IMR-90 (cell line): ENCODE measurements at regions not wholly inside any gene's neighbourhood (a gene's known extent, or its start where the extent isn't known, plus 50 kb on each side); places are given as distances from the start of the nearest gene placed in this dataset.

ENCODE experiments used
- ATAC-seq: fragments of 200-7000 bp; cut with Tn5 transposase; 2 replicates; pipeline ENCODE4 v1.9.1; 2020; ENCODE audit warnings: low read depth, mild to moderate bottlenecking, moderate library complexity
- BruUV-seq: library from RNA; stranded (reverse); fragments of 400-500 nt; replicated peaks from 2 replicates; lab custom pipeline; 2021; lab: Mats Ljungman, UMichigan
- CTCF ChIA-PET: fragments of 300-600 bp; formaldehyde crosslinking; extraction: SDS; loops from one replicate; lab custom pipeline; 2021; ENCODE audit warnings: antibody characterized with exemption; lab: Yijun Ruan, JAX
- POLR2A ChIA-PET: fragments of 300-600 bp; sonication (Branson Sonifier 250); formaldehyde crosslinking; loops from one replicate; lab custom pipeline; 2022; ENCODE audit warnings: antibody characterized with exemption; ENCODE audit not compliant: unreplicated experiment; lab: Charles Lee
- DNase-seq: peaks from one replicate; pipeline ENCODE4 v3.0.0; 2013
- H2AFZ ChIP-seq: replicated peaks from 2 replicates; pipeline ENCODE3; 2013; ENCODE audit warnings: low read length, mild to moderate bottlenecking; ENCODE audit not compliant: poor library complexity
- H2AK5ac ChIP-seq: 2 replicates; pipeline ENCODE4 v1.6.1; 2013; ENCODE audit warnings: low read depth, low read length, inconsistent platforms
- H2AK9ac ChIP-seq: replicated peaks from 2 replicates; pipeline ENCODE3; 2013; ENCODE audit warnings: mild to moderate bottlenecking, low read depth, low read length, moderate library complexity; ENCODE audit not compliant: poor library complexity
- H2BK120ac ChIP-seq: 2 replicates; pipeline ENCODE4 v1.6.1; 2013; ENCODE audit warnings: low read depth, low read length, inconsistent platforms
- H2BK15ac ChIP-seq: 3 replicates; pipeline ENCODE4 v1.6.1; 2013; ENCODE audit warnings: low read depth, low read length, inconsistent platforms
- H2BK20ac ChIP-seq: 2 replicates; pipeline ENCODE4 v1.6.1; 2013; ENCODE audit warnings: low read depth, mild to moderate bottlenecking, inconsistent platforms, low read length, moderate library complexity
- H2BK5ac ChIP-seq: 2 replicates; pipeline ENCODE4 v1.6.1; 2013; ENCODE audit warnings: mild to moderate bottlenecking, low read depth, low read length, inconsistent platforms; ENCODE audit not compliant: poor library complexity, severe bottlenecking
- H3K14ac ChIP-seq: replicated peaks from 2 replicates; pipeline ENCODE4 v1.6.1; 2013; ENCODE audit warnings: low read depth, low read length, inconsistent platforms
- H3K18ac ChIP-seq: 2 replicates; pipeline ENCODE4 v1.6.1; 2013; ENCODE audit warnings: low read depth, low read length, control low read depth
- H3K23ac ChIP-seq: 2 replicates; pipeline ENCODE4 v1.6.1; 2013; ENCODE audit warnings: low read depth, low read length, inconsistent platforms
- H3K27ac ChIP-seq: 2 replicates; pipeline ENCODE4 v1.5.1; 2013; ENCODE audit warnings: mild to moderate bottlenecking, control low read depth, low read length; ENCODE audit not compliant: insufficient read depth
- H3K27me3 ChIP-seq: 2 replicates; pipeline ENCODE4 v1.6.1; 2013; ENCODE audit warnings: low read length; ENCODE audit not compliant: control insufficient read depth, insufficient read depth
- H3K36me3 ChIP-seq: 2 replicates; pipeline ENCODE4 v1.6.1; 2013; ENCODE audit warnings: low read length, mixed read lengths; ENCODE audit not compliant: control insufficient read depth, insufficient read depth
- H3K4ac ChIP-seq: 2 replicates; pipeline ENCODE4 v1.6.1; 2013; ENCODE audit warnings: low read depth, low read length, inconsistent platforms
- H3K4me1 ChIP-seq: 2 replicates; pipeline ENCODE4 v1.6.1; 2013; ENCODE audit warnings: low read length, mixed read lengths; ENCODE audit not compliant: control insufficient read depth, insufficient read depth
- H3K4me2 ChIP-seq: 2 replicates; pipeline ENCODE4 v1.6.1; 2013; ENCODE audit warnings: low read depth, mild to moderate bottlenecking, control low read depth, low read length, moderate library complexity
- H3K4me3 ChIP-seq: 2 replicates; pipeline ENCODE4 v1.5.1; 2013; ENCODE audit warnings: low read depth, mild to moderate bottlenecking, control low read depth, low read length, moderate library complexity; ENCODE audit not compliant: insufficient read depth
- H3K56ac ChIP-seq: 2 replicates; pipeline ENCODE4 v1.6.1; 2013; ENCODE audit warnings: low read length, inconsistent platforms; ENCODE audit not compliant: insufficient read depth; ENCODE audit errors: extremely low read depth
- H3K79me1 ChIP-seq, 2 experiments: 2 replicates each; pipeline ENCODE4 v1.6.1; 2013; ENCODE audit warnings: low read length in 2 of 2, inconsistent platforms in 1 of 2, low read depth in 1 of 2
- H3K9ac ChIP-seq: 2 replicates; pipeline ENCODE4 v1.6.1; 2013; ENCODE audit warnings: low read depth, low read length, control low read depth
- H3K9me1 ChIP-seq: 2 replicates; pipeline ENCODE4 v1.6.1; 2013; ENCODE audit warnings: low read length, inconsistent platforms; ENCODE audit not compliant: insufficient read depth
- H3K9me3 ChIP-seq: 2 replicates; pipeline ENCODE4 v1.6.1; 2013; ENCODE audit warnings: low read length; ENCODE audit not compliant: control insufficient read depth, insufficient read depth
- H4K20me1 ChIP-seq: 2 replicates; pipeline ENCODE4 v1.6.1; 2013; ENCODE audit warnings: low read length, inconsistent platforms; ENCODE audit not compliant: insufficient read depth
- H4K5ac ChIP-seq: 2 replicates; pipeline ENCODE4 v1.6.1; 2013; ENCODE audit warnings: mild to moderate bottlenecking, low read depth, low read length, control low read depth
- H4K8ac ChIP-seq, 2 experiments: 2 replicates each; pipeline ENCODE4 v1.6.1; 2013; ENCODE audit warnings: low read depth in 2 of 2, low read length in 2 of 2, control low read depth in 1 of 2, inconsistent platforms in 1 of 2
- H4K91ac ChIP-seq: 2 replicates; pipeline ENCODE4 v1.6.1; 2013; ENCODE audit warnings: low read depth, low read length, inconsistent platforms; ENCODE audit not compliant: insufficient read depth
- BHLHE40 ChIP-seq: fragments of 150-350 bp; IDR thresholded peaks from 2 replicates; pipeline ENCODE4 v1.6.1; 2016; ENCODE audit warnings: mild to moderate bottlenecking, low read depth, low read length
- CEBPB ChIP-seq: IDR thresholded peaks from 2 replicates; pipeline ENCODE4 v1.6.1; 2012; ENCODE audit warnings: low read depth, low read length, improper control_type of control experiment
- CHD1 ChIP-seq: IDR thresholded peaks from 2 replicates; pipeline ENCODE4 v1.6.1; 2012; ENCODE audit warnings: low read depth, low read length, improper control_type of control experiment
- FOS ChIP-seq: fragments of 150-350 bp; IDR thresholded peaks from 2 replicates; pipeline ENCODE4 v1.6.1; 2016; ENCODE audit warnings: low read depth, low read length
- MAFK ChIP-seq: IDR thresholded peaks from 2 replicates; pipeline ENCODE4 v1.6.1; 2012; ENCODE audit warnings: low read depth, low read length, improper control_type of control experiment
- MAZ ChIP-seq: IDR thresholded peaks from 2 replicates; pipeline ENCODE4 v1.6.1; 2012; ENCODE audit warnings: low read depth, mild to moderate bottlenecking, low read length, improper control_type of control experiment, moderate library complexity, borderline replicate concordance
- MXI1 ChIP-seq: IDR thresholded peaks from 2 replicates; pipeline ENCODE4 v1.6.1; 2012; ENCODE audit warnings: low read depth, mild to moderate bottlenecking, low read length, moderate library complexity, borderline replicate concordance
- NFE2L2 ChIP-seq: fragments of 150-350 bp; IDR thresholded peaks from 2 replicates; pipeline ENCODE4 v1.6.1; 2016; ENCODE audit warnings: low read depth, mild to moderate bottlenecking, low read length
- POLR2A ChIP-seq: IDR thresholded peaks from 2 replicates; pipeline ENCODE4 v1.6.1; 2012; ENCODE audit warnings: mild to moderate bottlenecking, low read depth, low read length
- RAD21 ChIP-seq: IDR thresholded peaks from 2 replicates; pipeline ENCODE4 v1.6.1; 2012; ENCODE audit warnings: low read length, improper control_type of control experiment
- RCOR1 ChIP-seq: IDR thresholded peaks from 2 replicates; pipeline ENCODE4 v1.6.1; 2012; ENCODE audit warnings: mild to moderate bottlenecking, low read length, improper control_type of control experiment; ENCODE audit not compliant: insufficient replicate concordance
- RFX5 ChIP-seq: IDR thresholded peaks from 2 replicates; pipeline ENCODE4 v1.8.0; 2012; ENCODE audit warnings: low read depth, mild to moderate bottlenecking, low read length, moderate library complexity
- SMC3 ChIP-seq: fragments of 150-350 bp; IDR thresholded peaks from 2 replicates; pipeline ENCODE4 v1.6.1; 2016; ENCODE audit warnings: low read depth, mild to moderate bottlenecking, antibody characterized with exemption, low read length, moderate library complexity
- WGBS, 2 experiments: methylation state at CpG; one replicate each; pipeline versions ENCODE4 v1.1.5 to v1.1.7; 2013; ENCODE audit warnings: missing lambda C conversion rate in 2 of 2; ENCODE audit not compliant: insufficient read length in 1 of 2; ENCODE audit errors: extremely low coverage in 2 of 2; 5-methylcytosine and 5-hydroxymethylcytosine counted together
- dilution Hi-C: fragments of 300-500 bp; cut with HindIII; formaldehyde crosslinking; loops from one replicate; pipeline ENCODE4 v1.14.3; 2018; ENCODE audit warnings: low sequenced_read_pairs; ENCODE audit not compliant: unreplicated experiment
- in situ Hi-C: fragments of 300-500 bp; cut with MboI; formaldehyde crosslinking; loops from 3 replicates; pipeline ENCODE4 v1.14.3; 2019; ENCODE audit warnings: low sequenced_read_pairs, inconsistent platforms, mixed read lengths
- intact Hi-C: fragments of 100-400 bp; cut with micrococcal nuclease; formaldehyde crosslinking; loops from 2 replicates; pipeline ENCODE4 v1.10.0; 2022
- TF ChIP-seq, protein P1 (sequence below): fragments of 150-350 bp; IDR thresholded peaks from 2 replicates; pipeline ENCODE4 v1.6.1; 2017; ENCODE audit warnings: mild to moderate bottlenecking, antibody characterized with exemption, low read length, low read depth
- TF ChIP-seq, protein P2 (sequence below): conservative IDR thresholded peaks from 2 replicates; pipeline ENCODE4 v1.5.1; 2012; ENCODE audit warnings: mild to moderate bottlenecking, low read depth, low read length, improper control_type of control experiment
- TF ChIP-seq, protein P3 (sequence below): fragments of 150-350 bp; IDR thresholded peaks from 2 replicates; pipeline ENCODE4 v1.6.1; 2016; ENCODE audit warnings: low read depth, mild to moderate bottlenecking, low read length, moderate library complexity, borderline replicate concordance

DNA sequence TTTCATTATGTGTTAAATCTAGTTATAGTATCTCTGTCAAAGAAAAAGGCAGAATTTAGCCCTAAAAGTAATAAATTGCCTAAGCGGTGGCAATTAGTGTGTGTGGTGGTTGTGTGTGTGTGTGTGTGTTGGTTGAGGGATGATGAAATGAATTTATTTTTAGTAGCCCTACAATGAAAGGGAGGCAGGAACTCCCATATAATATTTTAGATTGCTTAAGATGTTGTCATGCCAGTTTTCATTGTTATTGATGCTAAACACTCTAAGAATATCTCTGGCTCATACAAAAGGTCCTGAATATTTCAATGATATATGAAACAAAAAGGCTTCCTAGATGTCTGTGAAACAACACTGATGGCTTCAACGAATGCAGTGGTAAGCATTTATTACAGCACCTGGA lies 140.6 kb upstream of the TBC1D5 start:
- intact Hi-C loops, result no loop called here
- in situ Hi-C loops, result no loop called here
- no peak overlapping the region for H4K5ac ChIP-seq
- H4K91ac ChIP-seq, result no peak overlapping the region
- no peak overlapping the region for H3K56ac ChIP-seq
- H2BK15ac ChIP-seq, result no peak overlapping the region
- no peaks in the 10 kb centered on the region for H3K9me3 ChIP-seq
- TF ChIP-seq BHLHE40, result no peak
- TF ChIP-seq MXI1, result no peak
- no peak for TF ChIP-seq POLR2A
- TF ChIP-seq CEBPB, result no peak
- TF ChIP-seq RCOR1, result no peak
- TF ChIP-seq RAD21, result no peak
- TF ChIP-seq MAZ, result no peak
- no peak for TF ChIP-seq MAFK
- no peak for TF ChIP-seq RFX5
- no peak for TF ChIP-seq NFE2L2
- TF ChIP-seq, protein P1, sequence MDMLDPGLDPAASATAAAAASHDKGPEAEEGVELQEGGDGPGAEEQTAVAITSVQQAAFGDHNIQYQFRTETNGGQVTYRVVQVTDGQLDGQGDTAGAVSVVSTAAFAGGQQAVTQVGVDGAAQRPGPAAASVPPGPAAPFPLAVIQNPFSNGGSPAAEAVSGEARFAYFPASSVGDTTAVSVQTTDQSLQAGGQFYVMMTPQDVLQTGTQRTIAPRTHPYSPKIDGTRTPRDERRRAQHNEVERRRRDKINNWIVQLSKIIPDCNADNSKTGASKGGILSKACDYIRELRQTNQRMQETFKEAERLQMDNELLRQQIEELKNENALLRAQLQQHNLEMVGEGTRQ, result no peak
- no peak for TF ChIP-seq CHD1
- TF ChIP-seq SMC3, result no peak
- no peak for TF ChIP-seq FOS
- TF ChIP-seq, protein P2, sequence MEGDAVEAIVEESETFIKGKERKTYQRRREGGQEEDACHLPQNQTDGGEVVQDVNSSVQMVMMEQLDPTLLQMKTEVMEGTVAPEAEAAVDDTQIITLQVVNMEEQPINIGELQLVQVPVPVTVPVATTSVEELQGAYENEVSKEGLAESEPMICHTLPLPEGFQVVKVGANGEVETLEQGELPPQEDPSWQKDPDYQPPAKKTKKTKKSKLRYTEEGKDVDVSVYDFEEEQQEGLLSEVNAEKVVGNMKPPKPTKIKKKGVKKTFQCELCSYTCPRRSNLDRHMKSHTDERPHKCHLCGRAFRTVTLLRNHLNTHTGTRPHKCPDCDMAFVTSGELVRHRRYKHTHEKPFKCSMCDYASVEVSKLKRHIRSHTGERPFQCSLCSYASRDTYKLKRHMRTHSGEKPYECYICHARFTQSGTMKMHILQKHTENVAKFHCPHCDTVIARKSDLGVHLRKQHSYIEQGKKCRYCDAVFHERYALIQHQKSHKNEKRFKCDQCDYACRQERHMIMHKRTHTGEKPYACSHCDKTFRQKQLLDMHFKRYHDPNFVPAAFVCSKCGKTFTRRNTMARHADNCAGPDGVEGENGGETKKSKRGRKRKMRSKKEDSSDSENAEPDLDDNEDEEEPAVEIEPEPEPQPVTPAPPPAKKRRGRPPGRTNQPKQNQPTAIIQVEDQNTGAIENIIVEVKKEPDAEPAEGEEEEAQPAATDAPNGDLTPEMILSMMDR, result no peak
- TF ChIP-seq, protein P3, sequence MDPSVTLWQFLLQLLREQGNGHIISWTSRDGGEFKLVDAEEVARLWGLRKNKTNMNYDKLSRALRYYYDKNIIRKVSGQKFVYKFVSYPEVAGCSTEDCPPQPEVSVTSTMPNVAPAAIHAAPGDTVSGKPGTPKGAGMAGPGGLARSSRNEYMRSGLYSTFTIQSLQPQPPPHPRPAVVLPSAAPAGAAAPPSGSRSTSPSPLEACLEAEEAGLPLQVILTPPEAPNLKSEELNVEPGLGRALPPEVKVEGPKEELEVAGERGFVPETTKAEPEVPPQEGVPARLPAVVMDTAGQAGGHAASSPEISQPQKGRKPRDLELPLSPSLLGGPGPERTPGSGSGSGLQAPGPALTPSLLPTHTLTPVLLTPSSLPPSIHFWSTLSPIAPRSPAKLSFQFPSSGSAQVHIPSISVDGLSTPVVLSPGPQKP, result no peak
- CTCF ChIA-PET, result no interaction called here
- H3K27ac ChIP-seq, result no peak overlapping the region
- H3K4me2 ChIP-seq, result no peak overlapping the region
- no peaks in the 10 kb centered on the region for H3K36me3 ChIP-seq
- no peak overlapping the region for H3K4me3 ChIP-seq
- H3K4me1 ChIP-seq, result no peaks in the 10 kb centered on the region
- no peak overlapping the region for H2AFZ ChIP-seq
- no peaks in the 10 kb centered on the region for H3K27me3 ChIP-seq
- H3K23ac ChIP-seq, result no peak overlapping the region
- H2BK20ac ChIP-seq, result no peak overlapping the region
- H3K79me1 ChIP-seq, result no peaks in the 10 kb centered on the region
- H3K9me1 ChIP-seq, result no peaks in the 10 kb centered on the region
- no peak overlapping the region for H4K8ac ChIP-seq
- no peak for DNase-seq
- H3K18ac ChIP-seq, result no peak overlapping the region
- H2BK5ac ChIP-seq, result no peak overlapping the region
- H3K14ac ChIP-seq, result no peak overlapping the region
- no peak overlapping the region for H2AK5ac ChIP-seq
- WGBS, 2 experiments, result no CpG with 5 or more reads among the region's 2 CpGs
- POLR2A ChIA-PET, result no interaction called here
- no peak overlapping the region for H3K4ac ChIP-seq
- ATAC-seq, result no peak
- dilution Hi-C loops, result no loop called here
- H2BK120ac ChIP-seq, result no peak overlapping the region
- H4K20me1 ChIP-seq, result no peaks in the 10 kb centered on the region
- no peak overlapping the region for H2AK9ac ChIP-seq
- no TSS peak for BruUV-seq
- no peak overlapping the region for H3K9ac ChIP-seq
